Left forelimb (tissue), 1 donor: ENCODE measurements at regions not wholly inside any gene's neighbourhood (a gene's known extent, or its start where the extent isn't known, plus 50 kb on each side); places are given as distances from the start of the nearest gene placed in this dataset.

Source experiments
- DNase-seq: peaks from one replicate; pipeline ENCODE4 v3.0.0-alpha.2; 2018; ENCODE audit warnings: low spot score

DNA sequence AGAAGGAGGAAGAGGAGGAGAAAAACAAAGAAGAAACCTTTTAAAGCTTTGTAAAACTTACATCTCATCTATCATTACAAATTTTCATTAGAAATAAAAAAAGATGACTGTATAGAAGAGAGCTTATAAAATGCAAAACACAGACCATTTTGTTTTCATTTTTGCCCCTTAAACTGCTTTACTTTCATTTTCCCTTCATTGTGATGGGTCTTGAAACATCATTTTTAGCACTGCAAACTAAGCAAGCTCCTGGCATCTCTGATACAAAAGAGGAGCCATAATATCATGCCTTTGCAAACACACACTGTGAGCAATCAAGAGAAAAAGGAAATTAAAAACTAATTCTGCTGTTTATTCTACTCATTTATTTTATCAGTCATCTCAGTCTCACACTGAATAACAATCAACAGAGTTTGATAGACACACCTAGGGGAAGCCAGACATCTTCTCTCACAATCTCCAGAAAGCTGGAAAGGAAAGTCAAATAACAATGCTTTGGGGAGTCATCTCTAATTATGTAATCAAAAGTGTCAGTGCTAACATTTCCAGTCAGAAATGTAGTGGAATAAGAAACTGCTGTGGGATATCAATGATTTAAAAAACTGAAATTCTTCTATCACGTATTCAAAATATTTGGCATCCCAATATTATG is 467.7 kb upstream of the FAT3 start:
- no peak for DNase-seq

DNA sequence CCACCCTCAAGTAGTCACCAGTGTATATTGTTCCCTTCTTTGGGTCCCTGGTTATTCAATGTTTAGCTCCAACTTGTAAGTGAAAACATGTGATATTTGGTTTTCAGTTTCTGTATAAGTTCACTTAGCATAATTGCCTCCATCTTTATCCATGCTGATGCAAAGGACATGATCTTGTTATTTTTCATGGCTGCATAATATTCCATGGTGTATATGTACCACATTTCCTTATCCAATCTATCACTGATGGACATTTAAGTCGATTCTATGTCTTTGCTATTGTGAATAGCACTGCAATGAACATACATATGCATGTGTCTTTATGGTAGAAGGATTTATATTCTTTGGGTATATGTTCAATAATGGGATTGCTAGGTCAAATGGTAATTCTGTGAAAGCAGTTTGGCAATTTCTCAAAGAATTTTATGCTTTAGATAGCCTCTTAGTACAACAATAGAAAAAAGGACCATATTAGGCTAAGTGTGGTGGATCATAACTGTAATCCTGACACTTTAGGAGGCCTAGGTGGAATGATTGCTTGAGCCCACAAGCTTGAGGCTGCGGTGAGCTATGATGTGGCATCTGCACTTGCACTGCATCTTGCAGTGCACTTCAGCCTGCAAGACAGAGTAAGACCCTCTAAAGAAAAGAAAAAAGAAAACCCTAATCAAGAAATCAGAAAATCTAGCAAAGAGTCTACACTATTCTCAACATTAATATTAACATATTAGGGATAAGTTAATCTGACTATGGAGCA is 468.5 kb upstream of the FAT3 start:
- no peak for DNase-seq

DNA sequence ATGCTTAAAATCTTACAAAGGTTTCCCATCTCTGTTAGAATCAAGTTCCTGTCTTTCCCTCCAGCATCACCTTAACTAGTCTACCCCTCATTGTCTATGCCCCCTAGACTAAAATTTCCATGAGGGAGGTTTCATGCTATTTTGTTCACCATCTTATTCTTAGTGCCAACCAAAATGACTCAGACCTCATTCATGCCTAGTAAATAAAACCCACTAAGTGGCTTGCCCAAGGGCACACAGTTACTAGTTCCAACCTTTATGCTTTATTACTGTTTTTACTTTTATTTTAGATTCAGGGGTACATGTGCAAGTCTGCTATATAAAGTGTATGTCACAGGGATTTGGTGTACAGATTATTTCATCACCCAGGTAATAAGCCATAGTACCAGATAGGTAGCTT is 469.1 kb upstream of the FAT3 start:
- DNase-seq = no peak

DNA sequence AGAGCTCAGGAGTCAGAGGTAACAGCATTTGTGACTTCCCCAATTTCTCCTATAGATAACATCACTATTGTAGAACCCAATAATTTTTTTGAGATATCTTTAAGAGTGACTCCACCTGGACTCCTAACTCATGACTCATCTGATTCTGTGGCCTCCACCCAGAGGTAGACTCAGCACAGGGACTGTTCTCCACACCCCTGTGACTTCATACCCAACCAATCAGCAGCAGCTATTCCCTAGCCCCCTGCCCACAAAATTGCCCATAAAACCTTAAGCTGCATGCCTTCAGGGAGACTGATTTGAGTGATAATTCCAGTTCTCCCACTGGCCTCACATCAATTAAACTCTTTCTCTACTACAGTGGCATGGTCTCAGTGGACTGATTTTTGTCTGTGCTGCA is 475.4 kb upstream of the FAT3 start:
- no peak for DNase-seq

DNA sequence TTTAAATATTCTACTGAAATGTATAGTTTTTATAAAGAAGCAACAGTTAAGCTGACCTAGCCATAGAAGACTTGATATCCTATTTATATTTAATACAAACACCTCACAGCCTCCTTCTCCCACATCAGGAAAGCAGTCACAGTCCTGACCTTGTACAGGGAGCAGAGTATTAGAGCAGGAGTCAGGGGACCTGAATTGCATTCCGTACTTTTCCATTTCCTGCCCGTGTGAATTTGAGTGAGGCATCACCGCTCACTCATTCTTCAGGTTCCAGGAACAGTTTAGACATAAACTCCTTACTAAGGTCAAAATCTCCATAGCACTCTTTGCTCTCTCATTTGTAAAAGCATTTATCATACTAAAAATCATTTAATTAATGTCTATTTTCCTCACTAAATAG is 482.5 kb upstream of the FAT3 start:
- no peak for DNase-seq

DNA sequence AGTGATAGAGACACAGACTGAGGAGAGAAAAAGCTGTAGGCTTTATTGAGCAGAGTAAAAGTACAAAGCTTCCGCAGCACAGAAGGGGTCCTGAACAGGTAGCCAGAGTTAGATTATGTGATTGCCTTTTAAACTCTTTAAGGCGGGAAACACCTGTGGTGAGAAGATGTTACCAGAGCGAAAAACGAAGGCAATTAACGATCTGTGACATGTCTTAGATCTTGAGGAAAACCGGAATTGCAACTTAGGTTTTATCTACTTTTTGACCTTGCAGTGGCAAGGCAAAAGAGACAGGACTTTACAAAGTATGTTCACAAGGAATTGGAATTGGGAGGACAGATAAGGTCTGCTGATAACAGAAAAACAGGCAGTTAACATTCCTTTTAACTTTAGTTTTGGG is 493.6 kb upstream of the FAT3 start:
- no peak for DNase-seq

DNA sequence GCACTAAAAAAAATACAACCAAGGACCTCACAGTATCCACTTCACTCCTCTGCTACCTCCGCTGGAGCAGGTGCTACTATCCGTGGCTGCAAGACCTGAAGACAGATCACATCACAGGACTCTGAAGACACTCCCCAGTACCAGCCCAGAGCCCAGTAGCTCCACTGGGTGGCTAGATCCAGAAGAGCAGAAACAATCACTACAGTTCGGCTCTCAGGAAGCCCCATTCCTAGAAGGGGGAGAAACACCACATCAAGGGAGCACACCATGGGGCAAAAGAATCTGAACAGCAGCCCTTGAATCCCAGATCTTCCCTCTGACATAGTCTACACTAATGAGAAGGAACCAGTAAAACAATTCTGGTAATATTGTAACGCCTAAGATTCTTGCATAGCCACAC is 494.0 kb upstream of the FAT3 start:
- no peak for DNase-seq

- DNase-seq = no peak
Measured at GRCh38 chr11:91730057-91730456, 494.6 kb upstream of the FAT3 start.

DNA sequence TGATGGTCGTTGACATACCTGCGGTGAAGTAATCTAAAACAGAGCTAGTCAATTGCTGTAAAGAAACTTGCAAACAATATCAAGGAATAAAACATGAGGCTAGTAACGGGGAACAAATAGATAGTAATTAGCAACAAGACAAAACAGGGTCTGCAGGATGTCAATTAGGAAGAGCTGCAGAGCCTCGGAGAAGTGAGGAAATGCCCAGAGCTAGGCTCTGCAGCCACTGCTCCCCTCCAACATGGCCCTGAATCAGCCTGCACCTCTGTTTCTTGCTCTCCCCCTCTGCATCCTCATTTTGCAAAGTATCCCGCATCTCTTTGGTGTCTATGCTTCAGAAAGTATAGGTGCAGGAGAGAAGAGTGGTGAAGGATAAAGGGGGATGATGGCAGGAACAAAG is 507.4 kb upstream of the FAT3 start:
- DNase-seq = no peak

- no peak for DNase-seq
Measured at GRCh38 chr11:91707652-91708482, 516.8 kb upstream of the FAT3 start.

GRCh38 chr11:91703042-91703441 is 521.6 kb upstream of the FAT3 start:
- no peak for DNase-seq

DNA sequence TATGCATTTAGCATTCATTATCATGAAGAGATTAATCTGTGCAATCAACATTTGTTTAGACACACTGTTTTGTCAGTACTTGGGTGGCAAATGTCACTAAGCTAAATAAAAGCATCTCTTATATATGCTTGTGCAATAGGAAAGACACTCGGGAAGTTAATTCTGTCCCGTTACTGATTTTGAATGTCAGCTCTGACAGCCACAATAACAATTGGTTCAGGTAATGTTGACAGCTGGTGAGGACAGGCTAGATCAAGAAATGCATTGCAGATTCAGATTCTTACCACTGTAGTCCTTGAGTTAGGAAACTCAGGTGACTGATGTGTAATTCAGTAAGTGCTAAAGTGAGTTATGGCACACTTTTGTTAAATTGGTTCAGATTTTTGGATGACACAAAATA is 523.8 kb upstream of the FAT3 start:
- no peak for DNase-seq

DNA sequence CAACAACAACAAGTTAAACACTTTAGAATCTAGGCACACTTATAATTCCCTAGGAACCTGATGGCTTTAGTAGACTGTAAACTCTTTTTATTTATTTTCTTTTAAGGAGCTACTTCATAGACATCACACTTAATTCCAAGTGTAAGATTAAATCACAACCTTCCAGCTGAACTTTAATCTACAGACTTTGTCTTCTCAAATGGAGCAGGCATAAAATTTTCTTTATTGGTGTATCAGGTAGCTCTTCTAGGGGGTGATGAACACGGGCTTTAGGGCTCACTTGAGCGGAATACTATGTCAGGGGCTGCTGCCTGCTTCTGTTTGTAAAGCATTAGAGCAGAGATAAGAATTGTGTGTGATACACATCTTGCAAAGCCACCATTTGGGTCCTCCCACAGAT is 525.8 kb upstream of the FAT3 start:
- no peak for DNase-seq

GRCh38 chr11:91694331-91694730 is 530.3 kb upstream of the FAT3 start:
- no peak for DNase-seq

- no peak for DNase-seq
Measured at GRCh38 chr11:91691872-91692271, 532.7 kb upstream of the FAT3 start.

DNA sequence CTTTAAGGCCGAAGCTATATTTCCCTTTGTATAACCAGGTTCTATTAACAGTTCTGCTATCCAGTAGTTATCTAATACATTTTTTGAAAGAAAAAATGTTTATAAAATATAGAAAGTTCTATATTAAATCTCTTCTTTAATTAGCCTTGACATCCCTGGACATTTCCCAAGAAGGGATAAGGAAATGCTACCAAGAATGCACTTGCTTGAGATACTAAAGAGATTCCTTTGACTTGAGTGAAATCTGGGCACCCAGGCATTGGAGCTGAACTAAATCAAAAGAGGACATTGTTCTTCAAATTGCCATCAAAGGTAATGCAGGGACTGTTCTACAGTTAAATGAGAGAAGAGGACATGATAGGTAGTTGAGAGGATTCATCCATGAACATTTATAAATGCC is 535.9 kb upstream of the FAT3 start:
- DNase-seq = no peak

GRCh38 chr11:91686700-91687099 is 537.9 kb upstream of the FAT3 start:
- no peak for DNase-seq

- DNase-seq = no peak
Measured at GRCh38 chr11:91686281-91686680, 538.3 kb upstream of the FAT3 start.

DNA sequence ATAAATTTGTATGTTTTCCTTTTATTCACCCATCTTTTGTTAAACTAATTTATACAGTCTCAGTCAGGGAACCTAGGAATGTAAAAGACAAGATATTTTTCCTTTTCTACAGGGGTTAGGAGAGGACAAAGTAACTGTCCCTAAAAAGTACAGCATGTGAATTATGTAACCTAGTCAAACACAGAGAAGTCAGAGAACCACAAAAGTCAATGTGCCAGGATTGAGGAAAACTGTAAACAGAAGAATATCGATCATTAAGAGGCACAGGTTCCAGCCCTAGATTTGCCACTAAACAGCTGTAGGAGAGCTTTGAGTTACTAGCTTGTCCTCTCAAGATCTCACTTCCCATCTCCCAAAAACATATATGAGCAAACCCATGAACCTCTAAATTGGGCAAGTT is 550.9 kb upstream of the FAT3 start:
- no peak for DNase-seq

DNA sequence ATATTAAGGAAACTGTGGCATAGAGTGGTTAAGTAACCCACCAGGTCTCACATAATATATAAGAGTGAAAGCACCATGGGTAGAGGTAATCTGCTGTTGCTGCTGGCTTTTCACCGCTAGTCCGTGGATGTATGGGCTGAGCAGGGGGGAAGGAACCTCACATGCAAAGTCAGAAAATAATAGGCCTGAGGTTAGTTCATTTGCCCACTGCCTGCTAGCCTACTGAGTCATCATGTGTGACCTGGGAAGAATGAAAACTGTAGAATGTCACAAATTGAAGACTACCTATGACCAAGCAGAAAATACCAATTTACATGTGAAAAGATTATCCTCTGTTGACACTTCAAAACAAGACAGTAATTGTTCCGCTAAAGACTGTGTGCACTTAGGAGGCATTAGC is 560.1 kb upstream of the FAT3 start:
- no peak for DNase-seq

- DNase-seq = no peak
Measured at GRCh38 chr11:91660036-91660435, 564.6 kb upstream of the FAT3 start.

DNA sequence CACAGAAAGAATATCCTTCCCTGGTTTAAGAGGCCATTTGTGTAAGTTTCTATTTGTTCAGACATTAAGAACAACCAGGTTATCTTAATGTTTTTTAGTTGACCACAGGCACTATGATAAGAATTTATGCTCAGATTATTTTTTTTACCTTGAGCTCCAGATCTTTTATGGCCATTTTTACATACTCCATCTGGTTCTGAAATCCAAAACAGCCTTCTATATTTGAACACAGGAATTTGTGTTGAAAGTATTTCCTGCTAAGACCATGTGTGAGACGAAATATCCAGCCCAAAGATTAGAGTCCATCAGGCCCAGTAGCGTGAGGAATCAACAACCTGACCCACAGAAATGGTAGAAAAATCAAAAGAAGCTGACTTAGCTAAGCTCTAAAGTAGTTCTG is 569.9 kb upstream of the FAT3 start:
- DNase-seq = no peak

DNA sequence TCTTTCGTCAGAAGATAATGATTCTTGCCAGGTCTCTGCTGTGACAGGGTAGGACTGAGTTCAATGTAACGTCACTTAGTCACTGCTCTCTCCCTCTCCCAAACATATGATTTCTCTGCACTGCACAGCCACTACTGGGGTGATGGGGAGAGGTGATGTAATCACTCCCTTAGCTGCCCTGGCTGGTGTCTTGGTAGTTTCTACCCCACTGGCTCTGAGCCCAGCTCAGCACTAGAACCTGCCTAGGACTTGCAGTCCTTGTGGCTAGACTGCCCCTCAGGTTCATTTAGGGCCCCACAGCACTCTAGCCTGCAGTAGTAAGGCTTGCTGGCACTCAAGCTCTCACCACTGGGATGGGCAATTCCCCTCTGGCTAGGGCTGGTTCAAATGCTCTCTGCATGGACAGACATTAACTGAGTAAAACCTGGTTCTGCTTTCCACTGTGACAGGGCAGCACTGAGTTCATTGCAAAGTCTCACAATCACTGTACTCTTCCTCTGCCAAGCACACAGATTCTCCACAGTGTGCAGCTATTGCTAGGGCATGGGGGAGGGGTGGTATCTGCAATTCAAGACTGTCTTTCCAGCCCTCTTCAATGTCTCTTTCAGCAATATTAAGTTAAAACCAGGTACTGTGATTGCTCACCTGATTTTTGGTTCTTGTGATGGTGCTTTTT is 571.4 kb upstream of the FAT3 start:
- no peak for DNase-seq
